ENCODE measurements at regions not wholly inside any gene's neighbourhood (a gene's known extent, or its start where the extent isn't known, plus 50 kb on each side); places are given as distances from the start of the nearest gene placed in this dataset.

GRCh38 chr12:115449526-115449925 lies 765.6 kb upstream of the TBX3 start:
- Histone ChIP-seq H3K27ac (ENCODE audit: low read depth, low read length) (no peak overlapping the region), H3K27me3 (ENCODE audit: control insufficient read depth in 5 of 5, insufficient read depth in 4 of 5, low read length in 5 of 5) (peaks cover 0 to 16% (median 9%) of the 10 kb centered on the region in 5 donors), H3K9me3 (ENCODE audit: control insufficient read depth in 5 of 5, low read length in 5 of 5) (peaks cover 0 to 3% (median 0%) of the 10 kb centered on the region in 5 donors), H3K9ac (ENCODE audit: low read length in 5 of 5) (no peak overlapping the region), H3K36me3 (ENCODE audit: control insufficient read depth in 5 of 5, insufficient read depth in 5 of 5, low read length in 5 of 5) (no peaks in the 10 kb centered on the region), H3K4me3 (ENCODE audit: low read depth in 1 of 5, low read length in 5 of 5) (no peak overlapping the region), H3K4me1 (ENCODE audit: control insufficient read depth in 5 of 5, insufficient read depth in 5 of 5, low read length in 5 of 5) (peaks cover 3 to 24% (median 7%) of the 10 kb centered on the region in 5 donors)

GRCh38 chr12:115444346-115444745 lies 760.4 kb upstream of the TBX3 start:
- peaks cover 0 to 3% (median 0%) of the 10 kb centered on the region in 5 donors for H3K9me3 ChIP-seq (ENCODE audit: control insufficient read depth in 5 of 5, low read length in 5 of 5)
- peaks cover 0 to 17% (median 0%) of the 10 kb centered on the region in 5 donors for H3K4me1 ChIP-seq (ENCODE audit: control insufficient read depth in 5 of 5, insufficient read depth in 5 of 5, low read length in 5 of 5)
- H3K36me3 ChIP-seq (ENCODE audit: control insufficient read depth in 5 of 5, insufficient read depth in 5 of 5, low read length in 5 of 5) = no peaks in the 10 kb centered on the region
- H3K9ac ChIP-seq (ENCODE audit: low read length in 5 of 5) = no peak overlapping the region
- H3K27me3 ChIP-seq (ENCODE audit: control insufficient read depth in 5 of 5, insufficient read depth in 4 of 5, low read length in 5 of 5) = no peaks in the 10 kb centered on the region
- no peak overlapping the region for H3K4me3 ChIP-seq (ENCODE audit: low read depth in 1 of 5, low read length in 5 of 5)
- no peak overlapping the region for H3K27ac ChIP-seq (ENCODE audit: low read depth, low read length)

GRCh38 chr12:115443351-115443938 lies 759.5 kb upstream of the TBX3 start:
- Histone ChIP-seq H3K36me3 (ENCODE audit: control insufficient read depth in 5 of 5, insufficient read depth in 5 of 5, low read length in 5 of 5) (no peaks in the 10 kb centered on the region), H3K4me1 (ENCODE audit: control insufficient read depth in 5 of 5, insufficient read depth in 5 of 5, low read length in 5 of 5) (peaks cover 0 to 22% (median 0%) of the 10 kb centered on the region in 5 donors), H3K27ac (ENCODE audit: low read depth, low read length) (no peak overlapping the region), H3K27me3 (ENCODE audit: control insufficient read depth in 5 of 5, insufficient read depth in 4 of 5, low read length in 5 of 5) (no peaks in the 10 kb centered on the region), H3K9me3 (ENCODE audit: control insufficient read depth in 5 of 5, low read length in 5 of 5) (peaks cover 0 to 3% (median 0%) of the 10 kb centered on the region in 5 donors), H3K4me3 (ENCODE audit: low read depth in 1 of 5, low read length in 5 of 5) (no peak overlapping the region), H3K9ac (ENCODE audit: low read length in 5 of 5) (no peak overlapping the region)

- no peak overlapping the region for H3K9ac ChIP-seq (ENCODE audit: low read length in 5 of 5)
- peak overlapping the region; percentile 15 for H3K27ac ChIP-seq (ENCODE audit: low read depth, low read length)
- no peaks in the 10 kb centered on the region for H3K27me3 ChIP-seq (ENCODE audit: control insufficient read depth in 5 of 5, insufficient read depth in 4 of 5, low read length in 5 of 5)
- no peaks in the 10 kb centered on the region for H3K9me3 ChIP-seq (ENCODE audit: control insufficient read depth in 5 of 5, low read length in 5 of 5)
- H3K4me1 ChIP-seq (ENCODE audit: control insufficient read depth in 5 of 5, insufficient read depth in 5 of 5, low read length in 5 of 5) = peaks cover 0 to 37% (median 0%) of the 10 kb centered on the region in 5 donors
- H3K36me3 ChIP-seq (ENCODE audit: control insufficient read depth in 5 of 5, insufficient read depth in 5 of 5, low read length in 5 of 5) = no peaks in the 10 kb centered on the region
- H3K4me3 ChIP-seq (ENCODE audit: low read depth in 1 of 5, low read length in 5 of 5) = no peak overlapping the region
These were observed 756.5 kb upstream of the TBX3 start for GRCh38 chr12:115440438-115440837.

GRCh38 chr12:115439008-115439601 lies 755.1 kb upstream of the TBX3 start:
- Histone ChIP-seq H3K27ac (ENCODE audit: low read depth, low read length) (peak overlapping the region; percentile 15), H3K36me3 (ENCODE audit: control insufficient read depth in 5 of 5, insufficient read depth in 5 of 5, low read length in 5 of 5) (no peaks in the 10 kb centered on the region), H3K4me1 (ENCODE audit: control insufficient read depth in 5 of 5, insufficient read depth in 5 of 5, low read length in 5 of 5) (peaks cover 0 to 37% (median 0%) of the 10 kb centered on the region in 5 donors), H3K9me3 (ENCODE audit: control insufficient read depth in 5 of 5, low read length in 5 of 5) (no peaks in the 10 kb centered on the region), H3K9ac (ENCODE audit: low read length in 5 of 5) (no peak overlapping the region), H3K27me3 (ENCODE audit: control insufficient read depth in 5 of 5, insufficient read depth in 4 of 5, low read length in 5 of 5) (no peaks in the 10 kb centered on the region), H3K4me3 (ENCODE audit: low read depth in 1 of 5, low read length in 5 of 5) (no peak overlapping the region)

- Histone ChIP-seq H3K4me3 (ENCODE audit: low read depth in 1 of 5, low read length in 5 of 5) (no peak overlapping the region), H3K27ac (ENCODE audit: low read depth, low read length) (no peak overlapping the region), H3K9me3 (ENCODE audit: control insufficient read depth in 5 of 5, low read length in 5 of 5) (no peaks in the 10 kb centered on the region), H3K4me1 (ENCODE audit: control insufficient read depth in 5 of 5, insufficient read depth in 5 of 5, low read length in 5 of 5) (peaks cover 0 to 37% (median 0%) of the 10 kb centered on the region in 5 donors), H3K27me3 (ENCODE audit: control insufficient read depth in 5 of 5, insufficient read depth in 4 of 5, low read length in 5 of 5) (no peaks in the 10 kb centered on the region), H3K9ac (ENCODE audit: low read length in 5 of 5) (no peak overlapping the region), H3K36me3 (ENCODE audit: control insufficient read depth in 5 of 5, insufficient read depth in 5 of 5, low read length in 5 of 5) (no peaks in the 10 kb centered on the region)
These were observed 754.3 kb upstream of the TBX3 start for GRCh38 chr12:115438314-115438713.

GRCh38 chr12:115437061-115437567 lies 753.1 kb upstream of the TBX3 start:
- peaks cover 0 to 37% (median 0%) of the 10 kb centered on the region in 5 donors for H3K4me1 ChIP-seq (ENCODE audit: control insufficient read depth in 5 of 5, insufficient read depth in 5 of 5, low read length in 5 of 5)
- no peaks in the 10 kb centered on the region for H3K27me3 ChIP-seq (ENCODE audit: control insufficient read depth in 5 of 5, insufficient read depth in 4 of 5, low read length in 5 of 5)
- H3K27ac ChIP-seq (ENCODE audit: low read depth, low read length) = no peak overlapping the region

GRCh38 chr12:115433014-115433634 lies 749.1 kb upstream of the TBX3 start:
- peaks cover 0 to 15% (median 0%) of the 10 kb centered on the region in 5 donors for H3K4me1 ChIP-seq (ENCODE audit: control insufficient read depth in 5 of 5, insufficient read depth in 5 of 5, low read length in 5 of 5)
- no peak overlapping the region for H3K27ac ChIP-seq (ENCODE audit: low read depth, low read length)
- no peak overlapping the region for H3K4me3 ChIP-seq (ENCODE audit: low read depth in 1 of 5, low read length in 5 of 5)
- no peak overlapping the region for H3K9ac ChIP-seq (ENCODE audit: low read length in 5 of 5)
- H3K36me3 ChIP-seq (ENCODE audit: control insufficient read depth in 5 of 5, insufficient read depth in 5 of 5, low read length in 5 of 5) = no peaks in the 10 kb centered on the region
- no peaks in the 10 kb centered on the region for H3K27me3 ChIP-seq (ENCODE audit: control insufficient read depth in 5 of 5, insufficient read depth in 4 of 5, low read length in 5 of 5)
- peaks cover 0 to 4% (median 0%) of the 10 kb centered on the region in 5 donors for H3K9me3 ChIP-seq (ENCODE audit: control insufficient read depth in 5 of 5, low read length in 5 of 5)

More at GRCh38 chr12:115437061-115437567, 753.1 kb upstream of the TBX3 start:
- Histone ChIP-seq H3K4me3 (ENCODE audit: low read depth in 1 of 5, low read length in 5 of 5) (no peak overlapping the region), H3K9ac (ENCODE audit: low read length in 5 of 5) (no peak overlapping the region), H3K36me3 (ENCODE audit: control insufficient read depth in 5 of 5, insufficient read depth in 5 of 5, low read length in 5 of 5) (no peaks in the 10 kb centered on the region), H3K9me3 (ENCODE audit: control insufficient read depth in 5 of 5, low read length in 5 of 5) (no peaks in the 10 kb centered on the region)

- Histone ChIP-seq H3K9ac (ENCODE audit: low read length in 5 of 5) (no peak overlapping the region), H3K27ac (ENCODE audit: low read depth, low read length) (no peak overlapping the region), H3K9me3 (ENCODE audit: control insufficient read depth in 5 of 5, low read length in 5 of 5) (peaks cover 0 to 4% (median 0%) of the 10 kb centered on the region in 5 donors), H3K4me3 (ENCODE audit: low read depth in 1 of 5, low read length in 5 of 5) (no peak overlapping the region), H3K27me3 (ENCODE audit: control insufficient read depth in 5 of 5, insufficient read depth in 4 of 5, low read length in 5 of 5) (no peaks in the 10 kb centered on the region), H3K4me1 (ENCODE audit: control insufficient read depth in 5 of 5, insufficient read depth in 5 of 5, low read length in 5 of 5) (no peaks in the 10 kb centered on the region), H3K36me3 (ENCODE audit: control insufficient read depth in 5 of 5, insufficient read depth in 5 of 5, low read length in 5 of 5) (no peaks in the 10 kb centered on the region)
These were observed 746.7 kb upstream of the TBX3 start for GRCh38 chr12:115430636-115431035.

GRCh38 chr12:115426732-115427131 lies 742.8 kb upstream of the TBX3 start:
- Histone ChIP-seq H3K36me3 (ENCODE audit: control insufficient read depth in 5 of 5, insufficient read depth in 5 of 5, low read length in 5 of 5) (no peaks in the 10 kb centered on the region), H3K27me3 (ENCODE audit: control insufficient read depth in 5 of 5, insufficient read depth in 4 of 5, low read length in 5 of 5) (no peaks in the 10 kb centered on the region), H3K4me3 (ENCODE audit: low read depth in 1 of 5, low read length in 5 of 5) (no peak overlapping the region), H3K9ac (ENCODE audit: low read length in 5 of 5) (no peak overlapping the region), H3K9me3 (ENCODE audit: control insufficient read depth in 5 of 5, low read length in 5 of 5) (peaks cover 0 to 4% (median 0%) of the 10 kb centered on the region in 5 donors), H3K4me1 (ENCODE audit: control insufficient read depth in 5 of 5, insufficient read depth in 5 of 5, low read length in 5 of 5) (peaks cover 0 to 8% (median 5%) of the 10 kb centered on the region in 5 donors), H3K27ac (ENCODE audit: low read depth, low read length) (no peak overlapping the region)
